Lower leg skin (tissue), 4 donors: ENCODE measurements at regions not wholly inside any gene's neighbourhood (a gene's known extent, or its start where the extent isn't known, plus 50 kb on each side); places are given as distances from the start of the nearest gene placed in this dataset.

ENCODE experiments used
- DNase-seq, 2 donors: peaks; one replicate each; pipeline ENCODE4 v3.0.0-alpha.2; 2019; ENCODE audit warnings: low spot score in 2 of 2
- H3K4me3 ChIP-seq: fragments of 200-600 bp; sonication (generic); 2 replicates; pipeline ENCODE4 v1.5.1; 2017; ENCODE audit warnings: mild to moderate bottlenecking, low read depth; ENCODE audit not compliant: poor library complexity, severe bottlenecking
- POLR2A ChIP-seq, 2 donors: fragments of 450-650 bp; IDR thresholded peaks; one replicate each; pipeline ENCODE4 v1.6.1; 2016 to 2017; ENCODE audit warnings: antibody characterized with exemption in 2 of 2, mild to moderate bottlenecking in 1 of 2, moderate library complexity in 1 of 2
- WGBS, 2 donors: methylation state at CpG; one replicate each; pipeline ENCODE4 v1.1.5; 2018; 5-methylcytosine and 5-hydroxymethylcytosine counted together
- intact Hi-C: fragments of 100-400 bp; cut with DNase I; formaldehyde crosslinking; loops from one replicate; pipeline ENCODE4 v1.15.0; 2023; ENCODE audit warnings: low total_unique reads
- TF ChIP-seq, protein P1 (sequence below), 3 donors: fragments of 450-650 bp; IDR thresholded peaks; one replicate each; pipeline ENCODE4 v1.5.1; 2016; ENCODE audit warnings: antibody characterized with exemption in 3 of 3, mild to moderate bottlenecking in 3 of 3, moderate library complexity in 2 of 3

DNA sequence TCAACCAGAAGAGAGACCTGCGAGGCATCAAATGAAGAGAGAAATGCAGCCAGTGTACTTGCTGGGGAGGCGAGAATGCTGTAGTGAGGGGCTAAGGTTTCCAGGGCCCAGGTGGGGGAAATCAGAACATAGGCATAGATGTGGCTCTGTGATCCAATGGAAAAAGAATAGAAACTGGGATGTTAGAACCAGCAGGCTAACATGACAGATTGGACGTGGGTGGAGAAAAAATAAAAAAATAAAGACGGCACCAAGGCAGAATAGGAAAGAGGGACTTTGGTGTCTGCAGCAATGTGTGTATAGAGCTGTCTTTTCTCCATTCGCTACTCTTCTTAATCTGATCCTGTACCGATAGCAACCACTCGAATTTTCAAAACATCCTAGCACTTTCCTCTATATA lies 381.0 kb upstream of the NBEA start:
- WGBS, 2 donors: 81 to 93% methylated on average over 7 of the region's 7 CpGs
- no peak for DNase-seq
- no peak for TF ChIP-seq POLR2A (IDR thresholded peaks at IDR 0.05)
- TF ChIP-seq, protein P1, sequence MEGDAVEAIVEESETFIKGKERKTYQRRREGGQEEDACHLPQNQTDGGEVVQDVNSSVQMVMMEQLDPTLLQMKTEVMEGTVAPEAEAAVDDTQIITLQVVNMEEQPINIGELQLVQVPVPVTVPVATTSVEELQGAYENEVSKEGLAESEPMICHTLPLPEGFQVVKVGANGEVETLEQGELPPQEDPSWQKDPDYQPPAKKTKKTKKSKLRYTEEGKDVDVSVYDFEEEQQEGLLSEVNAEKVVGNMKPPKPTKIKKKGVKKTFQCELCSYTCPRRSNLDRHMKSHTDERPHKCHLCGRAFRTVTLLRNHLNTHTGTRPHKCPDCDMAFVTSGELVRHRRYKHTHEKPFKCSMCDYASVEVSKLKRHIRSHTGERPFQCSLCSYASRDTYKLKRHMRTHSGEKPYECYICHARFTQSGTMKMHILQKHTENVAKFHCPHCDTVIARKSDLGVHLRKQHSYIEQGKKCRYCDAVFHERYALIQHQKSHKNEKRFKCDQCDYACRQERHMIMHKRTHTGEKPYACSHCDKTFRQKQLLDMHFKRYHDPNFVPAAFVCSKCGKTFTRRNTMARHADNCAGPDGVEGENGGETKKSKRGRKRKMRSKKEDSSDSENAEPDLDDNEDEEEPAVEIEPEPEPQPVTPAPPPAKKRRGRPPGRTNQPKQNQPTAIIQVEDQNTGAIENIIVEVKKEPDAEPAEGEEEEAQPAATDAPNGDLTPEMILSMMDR (IDR thresholded peaks at IDR 0.05): no peak
- intact Hi-C loops: no loop called here
- no peak overlapping the region for H3K4me3 ChIP-seq

DNA sequence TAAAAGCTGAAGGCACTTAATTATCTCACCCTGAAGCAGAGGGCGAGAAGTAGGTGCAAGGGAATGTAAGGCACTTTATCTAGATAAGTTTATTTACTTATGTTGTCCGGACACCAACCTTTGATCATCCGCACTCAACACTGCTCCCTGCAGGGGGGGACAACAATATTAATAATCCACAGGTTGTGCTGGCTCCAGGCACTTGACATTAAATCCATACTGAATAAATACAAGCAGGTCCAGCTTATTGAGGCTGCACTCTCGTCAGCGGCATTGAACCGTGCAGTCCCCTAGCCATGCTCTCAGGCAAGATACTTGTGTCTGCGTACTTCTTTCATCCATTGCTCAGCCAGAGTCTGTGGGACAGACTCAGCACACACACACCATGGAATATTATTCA lies 374.5 kb upstream of the NBEA start:
- no peak for TF ChIP-seq POLR2A (IDR thresholded peaks at IDR 0.05)
- TF ChIP-seq, protein P1 (IDR thresholded peaks at IDR 0.05): no peak
- WGBS, 2 donors: 84 to 91% methylated on average over 7 of the region's 7 CpGs
- intact Hi-C loops: no loop called here

DNA sequence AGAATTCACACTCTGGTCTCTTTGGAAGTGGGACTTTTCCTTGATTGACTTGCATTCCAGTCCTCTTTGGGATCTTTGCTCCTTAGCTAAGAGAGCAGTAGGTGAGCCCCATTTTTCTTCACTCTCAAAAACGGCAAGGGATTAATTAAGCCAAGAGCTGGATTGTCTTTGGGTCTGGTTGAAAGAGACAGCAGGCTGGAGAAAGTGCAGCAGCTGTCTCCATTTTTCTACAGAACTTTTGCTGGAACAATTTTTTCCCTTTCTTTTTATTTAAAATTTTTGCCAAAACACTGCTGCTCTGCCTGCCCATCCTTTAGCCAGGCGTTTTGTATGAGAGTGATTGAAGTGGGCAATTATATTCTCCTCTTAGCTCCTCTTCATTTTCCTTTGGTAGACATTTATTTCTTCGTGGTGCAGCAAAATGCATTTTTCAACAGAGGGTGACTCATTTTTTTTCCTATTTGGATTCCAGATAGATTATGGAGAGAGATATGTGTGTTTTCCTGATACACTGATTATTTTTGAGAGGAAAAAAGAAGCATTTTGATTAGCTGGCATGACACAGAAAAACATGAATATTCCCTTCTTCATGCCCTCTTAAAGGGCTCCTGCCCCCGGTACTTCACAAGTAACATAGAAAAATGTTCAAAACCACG lies 371.2 kb upstream of the NBEA start:
- no peak overlapping the region for H3K4me3 ChIP-seq
- intact Hi-C loops: no loop called here
- no peak for TF ChIP-seq POLR2A (IDR thresholded peaks at IDR 0.05)
- TF ChIP-seq, protein P1 (IDR thresholded peaks at IDR 0.05): no peak
- no peak for DNase-seq
- WGBS, 2 donors: 44 to 45% methylated on average over 5 of the region's 5 CpGs

More for the DNA sequence above, 374.5 kb upstream of the NBEA start:
- no peak overlapping the region for H3K4me3 ChIP-seq
- DNase-seq: no peak

DNA sequence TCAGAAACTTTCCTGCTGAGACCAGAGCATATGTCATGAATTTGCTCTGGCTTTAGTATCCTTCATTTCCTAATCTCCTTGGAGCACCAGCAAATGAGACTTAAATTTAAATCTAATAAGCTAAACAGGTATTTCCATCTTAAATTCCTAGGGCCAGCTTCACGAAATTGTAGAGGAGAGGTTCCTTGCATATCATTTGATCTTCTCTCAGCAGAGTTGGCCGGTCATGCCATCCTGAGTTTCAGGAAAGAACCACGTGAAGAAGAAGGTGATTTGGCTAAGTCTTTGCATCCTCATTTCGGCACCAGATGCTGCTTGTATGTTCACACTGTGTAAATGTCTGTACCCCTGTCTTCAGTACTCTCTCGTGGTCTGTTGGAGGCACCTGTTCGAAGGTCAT lies 370.4 kb upstream of the NBEA start:
- H3K4me3 ChIP-seq: no peak overlapping the region
- intact Hi-C loops: no loop called here
- 73 to 77% methylated on average over 6 of the region's 6 CpGs for WGBS, 2 donors
- DNase-seq: no peak
- TF ChIP-seq, protein P1 (IDR thresholded peaks at IDR 0.05): no peak
- no peak for TF ChIP-seq POLR2A (IDR thresholded peaks at IDR 0.05)

DNA sequence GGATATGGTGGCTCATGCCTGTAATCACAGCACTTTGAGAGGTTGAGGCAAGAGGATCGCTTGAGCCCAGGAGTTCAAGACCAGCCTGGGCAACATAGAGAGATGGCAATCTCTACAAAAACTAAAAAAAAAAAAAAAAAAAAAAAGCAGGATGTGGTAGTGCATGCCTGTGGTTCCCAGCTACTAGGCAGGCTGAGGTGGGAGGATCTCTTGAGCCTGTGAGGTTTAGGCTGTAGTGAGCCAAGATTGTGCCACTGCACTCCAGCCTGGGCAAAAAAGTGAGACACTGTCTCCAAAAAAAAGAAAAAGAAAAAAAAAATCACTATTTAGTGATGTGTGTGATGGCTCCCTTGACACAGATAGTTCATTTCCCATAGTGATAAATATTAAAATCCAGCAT lies 365.0 kb upstream of the NBEA start:
- DNase-seq: no peak
- intact Hi-C loops: no loop called here
- H3K4me3 ChIP-seq: no peak overlapping the region
- WGBS, 2 donors: 85 to 92% methylated on average over 1 of the region's 1 CpG
- TF ChIP-seq, protein P1 (IDR thresholded peaks at IDR 0.05): no peak
- TF ChIP-seq POLR2A (IDR thresholded peaks at IDR 0.05): no peak

DNA sequence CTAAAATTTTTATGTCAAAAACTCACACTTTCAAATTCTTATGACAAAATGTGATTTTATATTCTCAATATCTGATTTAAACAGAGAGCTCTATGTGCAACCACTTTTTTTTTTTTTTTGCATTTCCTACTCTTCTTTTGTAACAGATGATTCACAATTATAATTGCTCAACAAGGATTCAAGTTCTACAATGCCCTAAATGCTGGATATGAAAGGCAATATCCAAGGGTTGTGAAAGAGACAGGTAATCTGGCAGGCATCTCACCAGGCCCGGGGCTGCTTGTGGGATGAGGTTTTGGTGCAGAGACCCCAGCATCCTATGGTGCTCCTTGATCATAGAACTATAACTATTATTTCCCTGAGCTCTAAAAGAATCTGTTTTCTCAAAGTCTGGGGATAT lies 363.6 kb upstream of the NBEA start:
- no peak for DNase-seq
- no peak overlapping the region for H3K4me3 ChIP-seq
- WGBS, 2 donors: 69 to 76% methylated on average over 1 of the region's 1 CpG
- intact Hi-C loops: no loop called here
- TF ChIP-seq, protein P1 (IDR thresholded peaks at IDR 0.05): no peak
- no peak for TF ChIP-seq POLR2A (IDR thresholded peaks at IDR 0.05)
